Uterus (tissue), 2 donors: ENCODE measurements at regions not wholly inside any gene's neighbourhood (a gene's known extent, or its start where the extent isn't known, plus 50 kb on each side); places are given as distances from the start of the nearest gene placed in this dataset.

Source experiments
- POLR2A ChIP-seq, 2 donors: fragments of 450-650 bp; IDR thresholded peaks; one replicate each; pipeline ENCODE4 v1.6.1; 2016; ENCODE audit warnings: antibody characterized with exemption in 2 of 2, mild to moderate bottlenecking in 1 of 2, moderate library complexity in 1 of 2
- TF ChIP-seq, protein P1 (sequence below), 4 experiments: fragments of 200-600 bp in 2 of 4; fragments of 450-650 bp in 2 of 4; sonication (generic) in 2 of 4; IDR thresholded peaks; one replicate each; pipeline ENCODE4 v1.5.1; 2016 to 2019; ENCODE audit warnings: antibody characterized with exemption in 4 of 4, mild to moderate bottlenecking in 2 of 4, moderate library complexity in 1 of 4

DNA sequence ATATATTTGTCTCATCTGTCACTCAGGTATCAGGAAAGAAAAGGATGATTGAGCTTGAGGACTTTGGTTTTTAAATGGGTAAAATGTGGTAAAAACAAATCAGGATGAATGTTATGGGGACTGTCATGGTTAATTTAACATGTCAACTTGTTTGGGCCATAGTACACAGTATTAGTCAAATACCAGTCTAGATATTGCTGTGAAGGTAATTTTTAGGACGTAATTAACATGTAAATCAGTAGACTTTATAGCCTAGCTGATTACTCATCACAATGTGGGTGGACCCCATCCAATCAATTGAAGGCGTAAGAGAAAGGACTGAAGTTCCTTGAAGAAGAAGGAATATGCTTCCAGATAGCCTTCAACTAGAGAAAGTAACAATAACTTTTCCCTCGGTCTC, 275.7 kb upstream of the ZNF804A start:
- TF ChIP-seq, protein P1, sequence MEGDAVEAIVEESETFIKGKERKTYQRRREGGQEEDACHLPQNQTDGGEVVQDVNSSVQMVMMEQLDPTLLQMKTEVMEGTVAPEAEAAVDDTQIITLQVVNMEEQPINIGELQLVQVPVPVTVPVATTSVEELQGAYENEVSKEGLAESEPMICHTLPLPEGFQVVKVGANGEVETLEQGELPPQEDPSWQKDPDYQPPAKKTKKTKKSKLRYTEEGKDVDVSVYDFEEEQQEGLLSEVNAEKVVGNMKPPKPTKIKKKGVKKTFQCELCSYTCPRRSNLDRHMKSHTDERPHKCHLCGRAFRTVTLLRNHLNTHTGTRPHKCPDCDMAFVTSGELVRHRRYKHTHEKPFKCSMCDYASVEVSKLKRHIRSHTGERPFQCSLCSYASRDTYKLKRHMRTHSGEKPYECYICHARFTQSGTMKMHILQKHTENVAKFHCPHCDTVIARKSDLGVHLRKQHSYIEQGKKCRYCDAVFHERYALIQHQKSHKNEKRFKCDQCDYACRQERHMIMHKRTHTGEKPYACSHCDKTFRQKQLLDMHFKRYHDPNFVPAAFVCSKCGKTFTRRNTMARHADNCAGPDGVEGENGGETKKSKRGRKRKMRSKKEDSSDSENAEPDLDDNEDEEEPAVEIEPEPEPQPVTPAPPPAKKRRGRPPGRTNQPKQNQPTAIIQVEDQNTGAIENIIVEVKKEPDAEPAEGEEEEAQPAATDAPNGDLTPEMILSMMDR (IDR thresholded peaks at IDR 0.05) = no peak
- TF ChIP-seq POLR2A (IDR thresholded peaks at IDR 0.05) = no peak
